Neutrophil (primary cell): ENCODE measurements at regions not wholly inside any gene's neighbourhood (a gene's known extent, or its start where the extent isn't known, plus 50 kb on each side); places are given as distances from the start of the nearest gene placed in this dataset.

Experiments
- H3K27ac ChIP-seq: fragments of 200-600 bp; sonication (generic); 2 replicates; pipeline ENCODE4 v1.5.1; 2016; ENCODE audit warnings: mild to moderate bottlenecking, moderate library complexity
- H3K27me3 ChIP-seq: fragments of 200-600 bp; sonication (generic); 2 replicates; pipeline ENCODE4 v1.6.0; 2016; ENCODE audit warnings: mild to moderate bottlenecking
- H3K36me3 ChIP-seq: fragments of 200-600 bp; sonication (generic); 2 replicates; pipeline ENCODE4 v1.5.1; 2017
- H3K4me1 ChIP-seq, 2 experiments: fragments of 200-600 bp in 1 of 2; sonication (generic) in 1 of 2; 1 replicate in 1 of 2; 2 replicates in 1 of 2; pipeline versions ENCODE4 v1.5.1 to v1.6.1; 2013 to 2016; ENCODE audit warnings: low read depth in 1 of 2, low read length in 1 of 2, mild to moderate bottlenecking in 1 of 2, moderate library complexity in 1 of 2; ENCODE audit not compliant: control insufficient read depth in 1 of 2, insufficient read depth in 1 of 2
- H3K4me3 ChIP-seq, 2 experiments: fragments of 200-600 bp in 1 of 2; sonication (generic) in 1 of 2; 1 replicate in 1 of 2; 2 replicates in 1 of 2; pipeline ENCODE4 v1.5.1; 2013 to 2016; ENCODE audit warnings: low read depth in 1 of 2, low read length in 1 of 2, mild to moderate bottlenecking in 1 of 2, moderate library complexity in 1 of 2
- H3K9me3 ChIP-seq: fragments of 200-600 bp; sonication (generic); 2 replicates; pipeline ENCODE4 v1.5.1; 2016
- TF ChIP-seq, protein P1 (sequence below): fragments of 200-600 bp; sonication (generic); IDR thresholded peaks from 2 replicates; pipeline ENCODE4 v1.5.1; 2016; ENCODE audit warnings: antibody characterized with exemption

DNA sequence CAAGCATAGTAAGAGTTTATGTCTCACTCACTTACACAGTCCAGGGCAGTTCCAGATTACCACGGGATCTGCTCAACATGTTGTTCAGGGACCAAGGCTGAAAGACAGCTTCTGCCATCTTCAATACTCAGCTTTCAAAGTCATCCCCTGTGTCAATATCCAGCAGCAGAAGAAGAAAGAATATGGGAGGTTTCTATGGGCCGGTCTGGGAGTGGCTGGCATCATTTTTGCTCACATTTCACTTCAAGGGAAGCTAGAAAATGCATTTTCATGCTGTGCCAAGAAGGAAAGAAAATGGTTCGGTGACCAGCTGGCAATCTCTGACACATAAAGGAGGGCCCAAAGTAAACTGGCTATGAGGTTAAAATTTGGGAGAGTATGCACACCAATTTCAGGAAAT, 211.5 kb upstream of the KLF3 start:
- Histone ChIP-seq H3K36me3 (no peaks in the 10 kb centered on the region), H3K4me3 (no peak overlapping the region), H3K9me3 (no peaks in the 10 kb centered on the region), H3K4me1 (no peaks in the 10 kb centered on the region), H3K27ac (no peak overlapping the region), H3K27me3 (no peaks in the 10 kb centered on the region)
- TF ChIP-seq, protein P1, sequence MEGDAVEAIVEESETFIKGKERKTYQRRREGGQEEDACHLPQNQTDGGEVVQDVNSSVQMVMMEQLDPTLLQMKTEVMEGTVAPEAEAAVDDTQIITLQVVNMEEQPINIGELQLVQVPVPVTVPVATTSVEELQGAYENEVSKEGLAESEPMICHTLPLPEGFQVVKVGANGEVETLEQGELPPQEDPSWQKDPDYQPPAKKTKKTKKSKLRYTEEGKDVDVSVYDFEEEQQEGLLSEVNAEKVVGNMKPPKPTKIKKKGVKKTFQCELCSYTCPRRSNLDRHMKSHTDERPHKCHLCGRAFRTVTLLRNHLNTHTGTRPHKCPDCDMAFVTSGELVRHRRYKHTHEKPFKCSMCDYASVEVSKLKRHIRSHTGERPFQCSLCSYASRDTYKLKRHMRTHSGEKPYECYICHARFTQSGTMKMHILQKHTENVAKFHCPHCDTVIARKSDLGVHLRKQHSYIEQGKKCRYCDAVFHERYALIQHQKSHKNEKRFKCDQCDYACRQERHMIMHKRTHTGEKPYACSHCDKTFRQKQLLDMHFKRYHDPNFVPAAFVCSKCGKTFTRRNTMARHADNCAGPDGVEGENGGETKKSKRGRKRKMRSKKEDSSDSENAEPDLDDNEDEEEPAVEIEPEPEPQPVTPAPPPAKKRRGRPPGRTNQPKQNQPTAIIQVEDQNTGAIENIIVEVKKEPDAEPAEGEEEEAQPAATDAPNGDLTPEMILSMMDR = no peak

DNA sequence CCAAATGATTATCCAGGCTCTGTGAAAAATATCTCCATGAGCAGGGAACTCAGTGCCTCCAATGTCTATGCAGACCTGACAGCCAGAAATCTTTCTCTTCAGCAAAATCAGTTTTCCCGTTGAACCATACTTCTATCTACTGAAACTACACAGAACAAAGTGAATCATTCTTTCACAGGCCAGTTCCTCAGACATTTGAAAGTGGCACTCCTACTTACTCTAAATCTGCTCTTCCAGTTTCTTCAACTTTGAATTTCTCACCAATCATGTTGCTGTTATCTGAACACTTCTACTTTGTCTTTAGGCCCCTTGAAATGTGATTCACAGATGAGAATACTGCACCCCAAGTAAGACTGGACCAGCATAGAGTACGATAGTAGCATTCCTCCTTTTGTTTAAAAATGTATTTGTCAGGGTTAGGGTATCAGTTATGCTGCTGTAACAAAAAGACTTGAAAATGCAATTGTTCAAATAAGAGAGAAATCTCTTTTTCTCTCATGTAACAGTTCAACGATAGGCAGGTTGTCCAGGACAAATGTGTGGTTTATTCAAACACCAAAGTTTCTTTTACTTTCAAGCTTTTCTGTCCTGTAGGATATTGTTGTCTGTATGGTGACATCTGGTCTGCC, 210.6 kb upstream of the KLF3 start:
- Histone ChIP-seq H3K27me3 (no peaks in the 10 kb centered on the region), H3K4me1 (no peaks in the 10 kb centered on the region), H3K36me3 (no peaks in the 10 kb centered on the region), H3K9me3 (no peaks in the 10 kb centered on the region), H3K27ac (no peak overlapping the region), H3K4me3 (no peak overlapping the region)
- TF ChIP-seq, protein P1 = no peak

DNA sequence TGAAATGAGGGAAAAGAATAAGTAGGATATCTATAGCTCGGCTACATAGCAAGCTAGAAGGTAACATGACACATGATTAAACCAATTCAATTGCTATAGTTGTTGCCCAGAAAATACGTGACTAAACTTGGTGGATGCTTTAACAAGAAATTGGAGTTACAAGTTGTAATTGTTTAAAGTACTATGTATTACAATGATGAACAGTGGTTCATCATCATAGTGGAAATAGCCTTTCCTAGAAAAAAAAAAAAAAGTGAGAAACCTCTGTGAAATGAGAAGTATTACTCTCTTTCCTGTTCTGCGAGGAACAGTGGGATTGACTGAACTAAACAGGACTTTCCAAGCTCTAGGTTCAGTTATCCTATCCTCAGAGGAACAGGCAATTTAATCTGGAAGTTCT, 209.7 kb upstream of the KLF3 start:
- H3K4me1 ChIP-seq = no peaks in the 10 kb centered on the region
- no peaks in the 10 kb centered on the region for H3K27me3 ChIP-seq
- H3K36me3 ChIP-seq = no peaks in the 10 kb centered on the region
- no peaks in the 10 kb centered on the region for H3K9me3 ChIP-seq
- TF ChIP-seq, protein P1 = no peak
- H3K4me3 ChIP-seq = no peak overlapping the region
- H3K27ac ChIP-seq = no peak overlapping the region

DNA sequence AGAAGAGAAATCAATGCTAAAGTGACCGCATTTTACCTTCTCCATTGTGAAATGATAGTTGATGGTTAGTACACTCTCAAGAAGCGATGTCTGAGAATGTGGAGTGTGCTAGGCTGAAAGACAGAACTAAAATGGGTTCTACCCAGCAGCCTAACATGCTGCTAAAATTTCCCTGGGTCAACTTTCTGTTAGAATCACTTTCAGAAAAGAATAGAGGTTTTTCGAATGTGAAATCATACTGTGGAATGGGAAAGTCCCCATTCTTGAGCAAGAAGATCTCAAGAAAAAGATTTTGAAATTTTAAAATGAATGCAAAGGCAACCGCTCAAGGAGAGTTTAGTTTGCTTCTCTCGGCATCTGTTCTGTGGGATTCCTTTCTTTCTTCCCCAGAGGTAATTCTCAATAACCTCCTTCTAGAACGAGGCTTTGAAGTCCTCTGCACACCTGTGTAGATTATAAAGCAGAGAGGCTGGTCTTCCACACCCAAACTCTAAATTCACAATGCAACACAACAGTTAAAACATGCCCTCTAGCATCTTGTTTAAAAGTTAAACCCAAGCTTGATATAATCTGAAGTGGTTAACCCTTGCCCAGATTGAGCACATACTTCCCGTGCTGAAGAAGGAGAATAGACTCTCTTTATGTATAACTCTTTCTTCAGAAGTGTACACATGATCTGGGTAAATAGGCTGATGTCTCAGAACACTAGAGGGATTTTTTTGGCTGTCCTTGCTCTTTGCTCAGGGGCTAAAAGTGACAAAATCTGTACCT, 208.7 kb upstream of the KLF3 start:
- H3K4me3 ChIP-seq = no peak overlapping the region
- H3K27me3 ChIP-seq = no peaks in the 10 kb centered on the region
- H3K9me3 ChIP-seq = no peaks in the 10 kb centered on the region
- H3K4me1 ChIP-seq = no peaks in the 10 kb centered on the region
- no peak overlapping the region for H3K27ac ChIP-seq
- no peaks in the 10 kb centered on the region for H3K36me3 ChIP-seq
- TF ChIP-seq, protein P1 = no peak

DNA sequence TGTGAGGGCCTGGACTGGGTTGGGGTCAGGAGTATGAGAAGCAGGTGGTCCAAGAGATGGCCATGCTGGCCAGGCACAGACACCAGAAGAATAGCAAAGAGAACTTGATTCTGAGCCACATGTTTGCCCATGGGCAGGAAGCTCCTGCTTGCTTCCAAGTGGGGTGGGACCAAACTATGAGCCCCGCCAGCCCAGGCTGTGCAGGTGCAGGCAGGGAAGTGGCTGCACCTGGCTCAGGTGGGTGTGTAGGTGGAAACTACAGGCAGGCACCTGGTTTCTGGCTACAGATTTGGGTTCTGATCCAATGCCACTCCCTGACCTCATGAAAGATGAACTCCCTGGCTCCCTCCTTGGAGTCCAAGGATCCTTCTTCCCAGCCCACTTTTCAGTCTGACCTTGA, 207.9 kb upstream of the KLF3 start:
- Histone ChIP-seq H3K27ac (no peak overlapping the region), H3K4me1 (no peaks in the 10 kb centered on the region), H3K27me3 (no peaks in the 10 kb centered on the region), H3K36me3 (no peaks in the 10 kb centered on the region), H3K4me3 (no peak overlapping the region), H3K9me3 (no peaks in the 10 kb centered on the region)
- TF ChIP-seq, protein P1 = no peak
